ENCODE measurements at regions not wholly inside any gene's neighbourhood (a gene's known extent, or its start where the extent isn't known, plus 50 kb on each side); places are given as distances from the start of the nearest gene placed in this dataset.
"Not testable (repeated sequence)": the region's sequence is repeated elsewhere in the genome, so short reads cannot be mapped to it uniquely, and the experiment has no call there.

GRCh38 chr17:15864061-15864460 is 80.9 kb upstream of the ADORA2B start:
- DNase-seq = not testable (repeated sequence)

- not testable (repeated sequence) for DNase-seq
Measured at GRCh38 chr17:15864472-15864871, 80.5 kb upstream of the ADORA2B start.

GRCh38 chr17:15866015-15866414 is 78.9 kb upstream of the ADORA2B start:
- not testable (repeated sequence) for DNase-seq

- DNase-seq = not testable (repeated sequence)
Measured at GRCh38 chr17:15867331-15867730, 77.6 kb upstream of the ADORA2B start.

- not testable (repeated sequence) for DNase-seq
Measured at GRCh38 chr17:15869868-15870267, 75.1 kb upstream of the ADORA2B start.

GRCh38 chr17:15872677-15873076 is 72.3 kb upstream of the ADORA2B start:
- not testable (repeated sequence) for DNase-seq

- DNase-seq = not testable (repeated sequence)
Measured at GRCh38 chr17:15877882-15878500, 66.9 kb upstream of the ADORA2B start.

- no peak for DNase-seq
Measured at GRCh38 chr17:15882058-15882720, 62.7 kb upstream of the ADORA2B start.

GRCh38 chr17:15882777-15883176 is 62.2 kb upstream of the ADORA2B start:
- DNase-seq = no peak

- no peak for DNase-seq
Measured at GRCh38 chr17:15883617-15884111, 61.3 kb upstream of the ADORA2B start.

GRCh38 chr17:15884731-15885130 is 60.2 kb upstream of the ADORA2B start:
- DNase-seq = no peak

GRCh38 chr17:15885770-15886169 is 59.2 kb upstream of the ADORA2B start:
- no peak for DNase-seq

GRCh38 chr17:15886221-15886620 is 58.7 kb upstream of the ADORA2B start:
- DNase-seq = no peak

- no peak for DNase-seq
Measured at GRCh38 chr17:15886804-15887203, 58.1 kb upstream of the ADORA2B start.

GRCh38 chr17:15888436-15888835 is 56.5 kb upstream of the ADORA2B start:
- DNase-seq = no peak

GRCh38 chr17:15890279-15890892 is 54.5 kb upstream of the ADORA2B start:
- DNase-seq = no peak

GRCh38 chr17:15891318-15891717 is 53.6 kb upstream of the ADORA2B start:
- DNase-seq = no peak

- no peak for DNase-seq
Measured at GRCh38 chr17:15892244-15892643, 52.7 kb upstream of the ADORA2B start.

- no peak for DNase-seq
Measured at GRCh38 chr17:15892731-15893657, 51.9 kb upstream of the ADORA2B start.

- DNase-seq = no peak
Measured at GRCh38 chr17:15893658-15894024, 51.3 kb upstream of the ADORA2B start.

- DNase-seq = no peak
Measured at GRCh38 chr17:15894258-15894657, 50.7 kb upstream of the ADORA2B start.

GRCh38 chr17:15894913-15895658 is 49.8 kb upstream of the ADORA2B start:
- DNase-seq = no peak

Measured in midbrain (tissue), 1 donor.